ENCODE measurements at regions not wholly inside any gene's neighbourhood (a gene's known extent, or its start where the extent isn't known, plus 50 kb on each side); places are given as distances from the start of the nearest gene placed in this dataset.

- no peaks in the 10 kb centered on the region for H3K9me1 ChIP-seq (replicated peaks; ENCODE audit: control insufficient read depth, extremely low read depth, insufficient read depth, low read length)
- no peaks in the 10 kb centered on the region for H4K20me1 ChIP-seq (replicated peaks; ENCODE audit: control insufficient read depth, extremely low read depth, insufficient read depth, low read length)
- no peak for FAIRE-seq
- TF ChIP-seq POLR2AphosphoS5 (IDR thresholded peaks at IDR 0.05; ENCODE audit: insufficient read depth, low read depth, low read length) (no peak), POLR2A (IDR thresholded peaks at IDR 0.05; ENCODE audit: low read depth, low read length) (no peak), JUN (IDR thresholded peaks at IDR 0.05; ENCODE audit: borderline replicate concordance, insufficient read depth, insufficient read length, low read depth) (no peak), CTCF (IDR thresholded peaks at IDR 0.05; ENCODE audit: extremely low read depth in 1 of 2, insufficient read depth in 1 of 2, low read depth in 1 of 2, low read length in 2 of 2) (no peak), GATA2 (IDR thresholded peaks at IDR 0.05; ENCODE audit: insufficient read depth, insufficient read length, low read depth, low read length) (no peak), EZH2 (IDR thresholded peaks at IDR 0.05; ENCODE audit: borderline replicate concordance, low read depth, low read length, severe bottlenecking) (no peak), FOS (IDR thresholded peaks at IDR 0.05; ENCODE audit: borderline replicate concordance, insufficient read depth, low read length) (no peak), MAX (IDR thresholded peaks at IDR 0.05; ENCODE audit: insufficient read depth, insufficient read length) (no peak), MYC (IDR thresholded peaks at IDR 0.05; ENCODE audit: low read depth, low read length) (no peak)
- dilution Hi-C loops (cut with MboI; ENCODE audit: extremely low pct_ligation_motif_present, low sequenced_read_pairs): no loop called here
- no peak overlapping the region for H3K4me3 ChIP-seq (replicated peaks in 1 of 3; ENCODE audit: insufficient read depth in 1 of 3, low read depth in 1 of 3, low read length in 3 of 3)
- no peaks in the 10 kb centered on the region for H3K27me3 ChIP-seq (ENCODE audit: control insufficient read depth in 2 of 2, insufficient read depth in 2 of 2, low read length in 2 of 2)
- H3K36me3 ChIP-seq (ENCODE audit: control insufficient read depth in 2 of 2, extremely low read depth in 1 of 2, insufficient read depth in 2 of 2, low read length in 2 of 2): no peaks in the 10 kb centered on the region
- CTCF ChIA-PET: no interaction called here
- intact Hi-C loops (cut with micrococcal nuclease): loop anchor here (10.0 kb wide), 1 partner anchor 58 kb away; no protein-coding TSS in a partner anchor
- H3K4me1 ChIP-seq (ENCODE audit: control insufficient read depth, extremely low read depth, insufficient read depth, low read length): no peaks in the 10 kb centered on the region
- no peak overlapping the region for H3K27ac ChIP-seq (ENCODE audit: insufficient read depth, low read depth, low read length)
- POLR2A ChIA-PET: no interaction called here
- H3K9me3 ChIP-seq (replicated peaks; ENCODE audit: control insufficient read depth, insufficient read depth, low read length): peaks cover 5% of the 10 kb centered on the region
- no peaks in the 10 kb centered on the region for H3K79me2 ChIP-seq (ENCODE audit: control insufficient read depth, insufficient read depth, low read length)
- H2AFZ ChIP-seq (ENCODE audit: low read depth, low read length): no peak overlapping the region
- BruUV-seq (replicated peaks): no TSS peak
- H3K9ac ChIP-seq (replicated peaks; ENCODE audit: extremely low read depth, insufficient read depth, low read length): no peak overlapping the region
- H3K4me2 ChIP-seq (ENCODE audit: insufficient read depth, low read length): no peak overlapping the region
- DNase-seq (ENCODE audit: low read depth, low spot score): no peak
Observed at GRCh38 chr18:37666451-37666850, 100.9 kb upstream of the CELF4 start.

Measured in endothelial cell of umbilical vein (primary cell).